ENCODE measurements at regions not wholly inside any gene's neighbourhood (a gene's known extent, or its start where the extent isn't known, plus 50 kb on each side); places are given as distances from the start of the nearest gene placed in this dataset.

GRCh38 chr12:86312232-86312631, 56.0 kb upstream of the MGAT4C start:
- H3F3A ChIP-seq (ENCODE audit: insufficient read depth, low read length) = no peaks in the 10 kb centered on the region
- H3K4me3 ChIP-seq (ENCODE audit: low read depth, low read length, poor library complexity, severe bottlenecking) = no peak overlapping the region
- H4K20me1 ChIP-seq (ENCODE audit: insufficient read depth, low read length) = no peaks in the 10 kb centered on the region
- H3K4me2 ChIP-seq (ENCODE audit: low read length) = no peak overlapping the region
- H3K9ac ChIP-seq (ENCODE audit: low read length) = no peak overlapping the region
- H3K4me1 ChIP-seq (ENCODE audit: insufficient read depth, low read length, severe bottlenecking) = no peaks in the 10 kb centered on the region
- H2AFZ ChIP-seq (ENCODE audit: low read length) = no peak overlapping the region
- TF ChIP-seq EZH2 (IDR thresholded peaks at IDR 0.05; ENCODE audit: borderline replicate concordance, low read length) = no peak
- TF ChIP-seq CTCF (IDR thresholded peaks at IDR 0.05; ENCODE audit: low read length) = no peak
- H3K9me3 ChIP-seq (ENCODE audit: low read length) = no peaks in the 10 kb centered on the region
- H3K79me2 ChIP-seq (ENCODE audit: insufficient read depth, low read length) = no peaks in the 10 kb centered on the region
- H3K27ac ChIP-seq (ENCODE audit: low read depth, low read length, poor library complexity, severe bottlenecking) = no peak overlapping the region
- no peaks in the 10 kb centered on the region for H3K27me3 ChIP-seq (ENCODE audit: insufficient read depth, low read length)
- no peaks in the 10 kb centered on the region for H3K9me2 ChIP-seq (ENCODE audit: low read depth, low read length)
- no peaks in the 10 kb centered on the region for H3K36me3 ChIP-seq (ENCODE audit: insufficient read depth, low read length)

Measured in OCI-LY1 (cell line).